SK-N-SH treated with all-trans-retinoic acid at 6 μM for 48 hours (cell line): ENCODE measurements at regions not wholly inside any gene's neighbourhood (a gene's known extent, or its start where the extent isn't known, plus 50 kb on each side); places are given as distances from the start of the nearest gene placed in this dataset.

ENCODE experiments used
- ARNTL ChIP-seq: fragments of 450-650 bp; formaldehyde crosslinking; IDR thresholded peaks from 2 replicates; pipeline ENCODE4 v1.5.0; 2020; ENCODE audit warnings: low read depth, mild to moderate bottlenecking, moderate library complexity, borderline replicate concordance
- CREB5 ChIP-seq: fragments of 250-450 bp; sonication (Bioruptor Pico); IDR thresholded peaks from 2 replicates; pipeline ENCODE4 v1.5.1; 2020; ENCODE audit warnings: low read depth, mild to moderate bottlenecking, moderate library complexity
- ESRRG ChIP-seq: fragments of 250-450 bp; sonication (Bioruptor Pico); IDR thresholded peaks from 2 replicates; pipeline ENCODE4 v1.6.1; 2021; ENCODE audit warnings: mild to moderate bottlenecking
- OSR1 ChIP-seq: fragments of 250-450 bp; sonication (Bioruptor Pico); IDR thresholded peaks from 2 replicates; pipeline ENCODE4 v1.8.0; 2022; ENCODE audit warnings: moderate library complexity, mild to moderate bottlenecking, inconsistent platforms
- PATZ1 ChIP-seq: fragments of 250-450 bp; sonication (Bioruptor Pico); IDR thresholded peaks from 2 replicates; pipeline ENCODE4 v1.8.0; 2020; ENCODE audit warnings: mild to moderate bottlenecking, moderate library complexity, borderline replicate concordance
- POU6F1 ChIP-seq: fragments of 250-450 bp; sonication (Bioruptor Pico); IDR thresholded peaks from 2 replicates; pipeline ENCODE4 v1.8.0; 2021; ENCODE audit warnings: low read depth, mild to moderate bottlenecking, moderate library complexity, borderline replicate concordance
- RARB ChIP-seq: fragments of 250-450 bp; sonication (Bioruptor Pico); IDR thresholded peaks from 2 replicates; pipeline ENCODE4 v1.8.0; 2021; ENCODE audit warnings: mild to moderate bottlenecking, moderate library complexity
- TOX ChIP-seq: fragments of 250-450 bp; sonication (Bioruptor Pico); IDR thresholded peaks from 2 replicates; pipeline ENCODE4 v1.8.0; 2021; ENCODE audit warnings: mild to moderate bottlenecking, moderate library complexity, borderline replicate concordance
- ZC3H10 ChIP-seq: fragments of 250-450 bp; sonication (Bioruptor Pico); IDR thresholded peaks from 2 replicates; pipeline ENCODE4 v1.5.1; 2021; ENCODE audit warnings: mild to moderate bottlenecking, moderate library complexity
- ZFP3 ChIP-seq: fragments of 250-450 bp; sonication (Bioruptor Pico); IDR thresholded peaks from 2 replicates; pipeline ENCODE4 v1.5.0; 2020; ENCODE audit warnings: mild to moderate bottlenecking, moderate library complexity
- ZFP30 ChIP-seq: fragments of 450-650 bp; formaldehyde crosslinking; IDR thresholded peaks from 2 replicates; pipeline ENCODE4 v1.5.0; 2022; ENCODE audit warnings: mild to moderate bottlenecking, moderate library complexity
- ZNF565 ChIP-seq: fragments of 450-650 bp; formaldehyde crosslinking; conservative IDR thresholded peaks from 2 replicates; pipeline ENCODE4 v1.5.0; 2020; ENCODE audit warnings: low read depth, mild to moderate bottlenecking, moderate library complexity

- TF ChIP-seq ARNTL (no peak), TOX (CRISPR knock-in tag) (no peak), ZNF565 (CRISPR knock-in tag) (no peak), CREB5 (CRISPR knock-in tag) (no peak), OSR1 (no peak), RARB (no peak), ESRRG (CRISPR knock-in tag) (no peak), ZFP3 (CRISPR knock-in tag) (no peak), PATZ1 (CRISPR knock-in tag) (no peak), ZC3H10 (CRISPR knock-in tag) (no peak), ZFP30 (CRISPR knock-in tag) (no peak), POU6F1 (CRISPR knock-in tag) (no peak)
Measured at GRCh38 chr2:221310730-221311129, 261.4 kb downstream of the EPHA4 start.
